ENCODE measurements at regions not wholly inside any gene's neighbourhood (a gene's known extent, or its start where the extent isn't known, plus 50 kb on each side); places are given as distances from the start of the nearest gene placed in this dataset.

- no peaks in the 10 kb centered on the region for H3K27me3 ChIP-seq (replicated peaks in 1 of 2; ENCODE audit: control insufficient read depth in 2 of 2, insufficient read depth in 2 of 2, low read length in 1 of 2)
- in situ Hi-C loops (cut with MboI), result no loop called here
- FAIRE-seq (no peak), ATAC-seq (no peak), DNase-seq (ENCODE audit: low read depth, low spot score) (no peak)
- H3K9ac ChIP-seq (ENCODE audit: control insufficient read depth, insufficient read depth, low read length), result no peak overlapping the region
- H3K9me3 ChIP-seq (replicated peaks; ENCODE audit: control insufficient read depth, insufficient read depth, low read length), result no peaks in the 10 kb centered on the region
- no peak overlapping the region for H3K4me3 ChIP-seq
- no peak overlapping the region for H3K27ac ChIP-seq (ENCODE audit: control insufficient read depth, insufficient read depth)
- SMC1A ChIA-PET (ENCODE audit: uncharacterized antibody, unreplicated experiment), result interaction anchor here (0.7 to 7.6 kb wide), 33 partner anchors 12 to 397 kb away, joined by 3 to 99 read pairs (median 5); partner anchors contain the start of gene HLX
- CTCF ChIA-PET, result interaction anchor here (0.6 to 9.0 kb wide), 54 partner anchors 9 to 395 kb away, joined by 3 to 150 read pairs (median 5); partner anchors contain the start of gene HLX
- RAD21 ChIA-PET (ENCODE audit: unreplicated experiment), result interaction anchor here (0.6 to 4.3 kb wide), 38 partner anchors 11 to 1251 kb away, joined by 3 to 48 read pairs (median 4); partner anchors contain the start of gene HLX
- no peaks in the 10 kb centered on the region for H3K4me1 ChIP-seq (ENCODE audit: control insufficient read depth, insufficient read depth, low read length)
- H3K36me3 ChIP-seq (ENCODE audit: control insufficient read depth in 2 of 2, insufficient read depth in 2 of 2, low read length in 1 of 2), result no peaks in the 10 kb centered on the region
- POLR2A ChIA-PET, result no interaction called here
- intact Hi-C loops (cut with micrococcal nuclease; ENCODE audit: unreplicated experiment), result loop anchor here (5.0 kb wide), 2 partner anchors 37 to 233 kb away; no protein-coding TSS in a partner anchor
- 86% methylated on average over 3 of the region's 3 CpGs for WGBS (ENCODE audit: insufficient coverage, insufficient replicate concordance, low lambda C conversion rate, missing lambda C conversion rate)
- H2AFZ ChIP-seq (ENCODE audit: control insufficient read depth, low read depth, low read length), result no peak overlapping the region
- no peaks in the 10 kb centered on the region for H3K79me2 ChIP-seq (ENCODE audit: control insufficient read depth, insufficient read depth, low read length)
- TF ChIP-seq ZBTB33 (IDR thresholded peaks at IDR 0.05), result no peak
- TF ChIP-seq MEF2A (IDR thresholded peaks at IDR 0.05; ENCODE audit: insufficient read depth, low read depth, low read length), result no peak
- no peak for TF ChIP-seq IKZF2 (IDR thresholded peaks at IDR 0.05)
- TF ChIP-seq SUPT20H (IDR thresholded peaks at IDR 0.05; ENCODE audit: borderline replicate concordance, control insufficient read depth, low read depth, low read length), result no peak
- TF ChIP-seq ZSCAN29 (IDR thresholded peaks at IDR 0.05), result no peak
- no TSS peak for BruUV-seq (replicated peaks)
- no peaks in the 10 kb centered on the region for H4K20me1 ChIP-seq (ENCODE audit: control insufficient read depth, insufficient read depth)
- H3K4me2 ChIP-seq (ENCODE audit: control insufficient read depth, insufficient read depth), result no peak overlapping the region
Measured at GRCh38 chr1:221204055-221204833, 325.0 kb downstream of the HLX start.
